ENCODE measurements at regions not wholly inside any gene's neighbourhood (a gene's known extent, or its start where the extent isn't known, plus 50 kb on each side); places are given as distances from the start of the nearest gene placed in this dataset.
"Not testable (repeated sequence)": the region's sequence is repeated elsewhere in the genome, so short reads cannot be mapped to it uniquely, and the experiment has no call there.

DNA sequence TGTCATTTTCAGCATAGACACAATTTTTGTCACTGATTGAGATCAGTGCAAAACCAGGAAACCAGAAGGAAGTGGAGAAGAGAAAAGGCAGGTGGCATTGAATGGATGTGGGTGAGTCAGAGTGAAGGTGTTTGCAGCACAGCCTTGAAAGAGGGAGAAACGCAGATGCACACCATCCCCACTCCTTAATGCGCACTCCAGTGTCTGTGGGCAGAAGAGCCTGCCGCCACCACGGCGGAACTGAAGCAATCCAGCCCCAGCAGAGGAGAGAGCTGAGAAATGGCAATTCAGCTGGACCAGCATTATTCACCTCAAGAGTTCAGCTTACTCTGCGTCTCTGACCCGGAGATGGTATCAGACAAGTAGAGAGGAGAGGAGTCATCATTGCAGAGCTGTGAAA lies 393.1 kb upstream of the FRG1 start:
- peaks cover 8% of the 10 kb centered on the region for H3K9me3 Mint-ChIP-seq
- H3K27ac Mint-ChIP-seq, result no peak overlapping the region
- H3K36me3 Mint-ChIP-seq, result no peaks in the 10 kb centered on the region
- H3K4me3 Mint-ChIP-seq, result no peak overlapping the region
- ATAC-seq, result no peak
- no peaks in the 10 kb centered on the region for H3K4me1 Mint-ChIP-seq (ENCODE audit: low read depth in 2 of 2)
- no peak for DNase-seq (ENCODE audit: low spot score)
- H3K27me3 Mint-ChIP-seq, result no peaks in the 10 kb centered on the region

DNA sequence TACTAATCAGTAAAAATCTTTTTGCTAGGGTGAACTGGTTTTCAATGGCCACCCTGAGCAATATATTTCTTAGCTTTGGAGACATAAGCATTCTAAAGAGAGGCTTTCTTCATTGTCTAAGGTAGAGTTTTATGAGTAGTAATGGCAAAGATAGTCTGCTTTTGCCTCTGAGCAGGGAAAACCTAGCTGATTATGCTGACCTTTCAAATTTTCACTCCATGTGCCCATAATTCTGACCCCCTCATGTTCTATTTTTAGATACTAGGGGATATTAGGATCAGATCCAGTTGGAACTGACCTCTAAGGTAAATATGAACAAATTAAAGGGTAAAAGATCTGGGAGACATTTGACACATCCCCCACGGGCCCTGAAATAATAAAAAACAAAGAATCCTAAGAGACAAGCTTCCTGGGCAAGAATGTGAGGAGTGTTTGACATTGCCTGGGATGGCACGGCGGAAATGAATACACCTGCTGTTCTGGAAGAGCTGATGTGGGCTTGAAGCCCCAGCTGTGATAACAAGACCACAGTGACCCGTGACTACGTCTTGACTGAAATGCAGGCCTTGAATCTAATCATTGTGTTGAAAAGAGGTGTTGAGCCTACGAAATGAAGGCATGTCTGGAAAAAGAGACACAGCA lies 392.1 kb upstream of the FRG1 start:
- Mint-ChIP-seq H3K27ac (no peak overlapping the region), H3K9me3 (peaks cover 8% of the 10 kb centered on the region), H3K27me3 (no peaks in the 10 kb centered on the region), H3K4me1 (ENCODE audit: low read depth in 2 of 2) (no peaks in the 10 kb centered on the region), H3K36me3 (no peaks in the 10 kb centered on the region), H3K4me3 (no peak overlapping the region)
- no peak for DNase-seq (ENCODE audit: low spot score)
- no peak for ATAC-seq

DNA sequence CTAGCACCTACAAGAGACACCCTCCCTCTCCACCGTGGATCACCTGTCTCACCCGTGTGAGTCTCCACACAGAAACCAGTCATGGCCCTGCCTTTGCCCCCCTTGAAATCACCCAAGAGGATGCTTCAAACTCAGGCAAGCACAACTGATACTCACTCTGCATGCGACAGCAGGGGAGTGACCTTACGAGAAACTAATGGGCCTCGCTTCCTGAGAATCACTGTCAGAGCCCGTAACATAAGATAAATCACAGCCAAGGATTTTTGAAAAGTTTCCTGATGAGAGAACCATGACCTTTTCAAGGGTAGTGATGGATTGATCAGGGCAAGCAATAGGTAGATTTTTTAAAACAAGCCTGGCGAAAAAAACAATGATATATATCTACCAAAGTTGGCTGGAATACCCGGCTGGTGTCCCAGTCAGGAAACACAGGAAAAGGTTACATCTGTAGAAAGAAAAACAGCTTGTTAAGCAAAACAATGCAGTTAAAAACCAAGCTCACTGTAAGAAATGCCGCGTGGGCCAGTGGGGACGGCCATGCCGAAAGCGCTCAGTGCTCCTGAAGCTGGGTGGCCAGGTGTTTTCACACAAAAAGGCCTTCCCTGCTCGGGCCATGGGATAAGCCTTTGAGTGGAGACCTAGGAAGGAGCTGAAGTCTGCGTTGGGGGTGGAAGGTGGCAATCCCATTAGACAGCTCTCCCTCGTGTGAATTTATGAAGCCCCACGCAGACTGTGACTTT lies 388.6 kb upstream of the FRG1 start:
- not testable (repeated sequence) for H3K9me3 Mint-ChIP-seq; ATAC-seq; H3K4me3 Mint-ChIP-seq; H3K36me3 Mint-ChIP-seq; H3K4me1 Mint-ChIP-seq (ENCODE audit: low read depth in 2 of 2); H3K27ac Mint-ChIP-seq; DNase-seq (ENCODE audit: low spot score); H3K27me3 Mint-ChIP-seq

DNA sequence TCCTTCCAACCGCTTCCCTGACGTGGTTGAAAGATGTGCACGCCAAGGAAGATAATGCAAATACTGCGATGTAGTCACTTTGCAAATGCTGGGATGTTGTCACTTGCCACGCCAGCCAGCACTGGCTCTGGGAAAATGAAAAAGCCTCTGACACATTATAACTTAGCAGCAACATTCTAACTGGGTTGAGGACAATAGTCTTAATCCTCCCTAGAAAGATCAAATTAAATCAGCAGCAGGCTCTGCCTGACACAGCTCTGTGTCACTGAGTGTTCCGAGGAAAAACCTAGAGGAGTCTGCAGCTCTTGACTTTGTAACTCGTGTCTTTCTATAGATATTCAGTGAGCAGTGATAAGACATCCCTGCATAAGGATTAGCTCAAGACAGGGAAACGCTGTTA lies 380.1 kb upstream of the FRG1 start:
- not testable (repeated sequence) for H3K9me3 Mint-ChIP-seq; H3K36me3 Mint-ChIP-seq; H3K27ac Mint-ChIP-seq; H3K4me1 Mint-ChIP-seq (ENCODE audit: low read depth in 2 of 2); ATAC-seq; H3K27me3 Mint-ChIP-seq; DNase-seq (ENCODE audit: low spot score); H3K4me3 Mint-ChIP-seq

DNA sequence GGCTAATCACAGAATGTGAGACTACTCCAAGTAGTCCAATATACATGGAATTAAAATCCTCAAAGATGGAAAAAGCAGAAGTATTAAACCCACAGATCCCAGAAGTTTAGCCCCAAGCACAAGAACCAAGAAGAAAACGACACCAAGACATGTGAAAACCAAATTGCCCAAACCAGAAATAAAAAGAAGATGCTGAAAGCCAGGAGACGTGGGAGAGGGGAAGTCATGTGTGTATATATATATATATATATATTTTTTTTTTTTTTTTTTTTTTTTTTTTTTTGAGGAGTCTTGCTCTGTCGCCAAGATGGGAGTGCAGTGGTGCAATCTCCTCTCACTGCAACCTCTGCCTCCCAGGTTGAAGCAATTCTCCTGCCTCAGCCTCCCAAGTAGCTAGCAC lies 376.9 kb upstream of the FRG1 start:
- H3K9me3 Mint-ChIP-seq; H3K4me1 Mint-ChIP-seq (ENCODE audit: low read depth in 2 of 2); H3K27ac Mint-ChIP-seq; H3K4me3 Mint-ChIP-seq; ATAC-seq; DNase-seq (ENCODE audit: low spot score); H3K27me3 Mint-ChIP-seq; H3K36me3 Mint-ChIP-seq: not testable (repeated sequence)

DNA sequence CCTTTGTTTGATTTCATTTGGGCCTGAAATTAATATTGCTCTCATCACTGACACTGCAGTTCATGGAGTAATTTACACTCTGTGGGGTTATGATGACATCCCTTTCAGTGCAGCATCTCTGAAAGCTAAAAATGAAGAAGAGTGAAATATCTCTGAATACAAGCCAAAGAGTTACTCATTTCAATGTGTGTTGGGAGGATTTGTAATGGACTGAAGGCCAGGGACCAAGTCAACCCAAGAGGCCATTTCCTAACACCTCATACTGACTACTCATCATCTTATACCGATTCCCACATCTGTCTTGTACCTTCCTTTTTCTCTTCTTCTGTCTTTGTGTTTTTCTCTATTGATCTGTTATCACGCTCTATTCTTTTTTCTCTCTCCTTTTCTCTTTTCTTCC lies 374.4 kb upstream of the FRG1 start:
- H3K4me1 Mint-ChIP-seq (ENCODE audit: low read depth in 2 of 2); H3K27ac Mint-ChIP-seq; H3K27me3 Mint-ChIP-seq; ATAC-seq; H3K9me3 Mint-ChIP-seq; H3K4me3 Mint-ChIP-seq; DNase-seq (ENCODE audit: low spot score); H3K36me3 Mint-ChIP-seq: not testable (repeated sequence)

DNA sequence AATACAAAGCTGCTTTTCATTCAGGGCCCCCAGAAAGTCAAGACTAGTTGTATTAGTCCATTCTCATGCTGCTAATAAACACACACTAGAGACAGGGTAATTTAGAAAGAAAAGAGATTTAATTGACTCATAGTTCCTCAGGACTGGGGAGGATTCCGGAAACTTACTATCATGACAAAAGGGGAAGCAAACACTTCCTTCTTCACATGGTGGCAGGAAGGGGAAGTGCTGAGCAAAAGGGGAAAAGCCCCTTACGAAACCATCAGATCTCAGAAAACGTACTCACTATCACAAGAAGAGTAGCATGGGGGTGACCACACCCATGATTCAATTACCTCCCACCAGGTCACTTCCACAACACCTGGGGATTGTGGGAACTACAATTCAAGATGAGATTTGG lies 373.8 kb upstream of the FRG1 start:
- not testable (repeated sequence) for H3K27ac Mint-ChIP-seq; H3K4me1 Mint-ChIP-seq (ENCODE audit: low read depth in 2 of 2); H3K9me3 Mint-ChIP-seq; H3K4me3 Mint-ChIP-seq; ATAC-seq; DNase-seq (ENCODE audit: low spot score); H3K36me3 Mint-ChIP-seq; H3K27me3 Mint-ChIP-seq

DNA sequence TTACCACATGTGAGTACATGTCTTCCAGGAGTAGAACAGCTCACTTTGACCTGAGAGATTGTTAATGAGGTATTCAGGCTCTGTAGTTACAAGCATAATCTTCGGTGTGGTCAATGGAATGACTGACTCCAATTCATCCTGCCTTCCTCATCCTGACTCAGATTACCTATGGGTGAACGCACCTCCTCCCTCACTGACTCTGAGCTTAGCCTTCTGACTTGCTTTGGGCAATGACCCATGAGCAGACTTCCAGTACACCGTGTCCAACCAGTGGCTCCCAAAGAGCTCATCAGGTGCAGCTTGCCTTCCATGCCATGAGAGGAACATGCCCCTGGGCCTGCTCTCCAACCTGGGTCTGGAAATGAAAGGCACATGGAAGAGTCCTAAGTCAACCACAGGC lies 361.0 kb upstream of the FRG1 start:
- not testable (repeated sequence) for H3K36me3 Mint-ChIP-seq; H3K4me3 Mint-ChIP-seq; H3K9me3 Mint-ChIP-seq; H3K27ac Mint-ChIP-seq; H3K27me3 Mint-ChIP-seq; ATAC-seq; H3K4me1 Mint-ChIP-seq (ENCODE audit: low read depth in 2 of 2); DNase-seq (ENCODE audit: low spot score)

DNA sequence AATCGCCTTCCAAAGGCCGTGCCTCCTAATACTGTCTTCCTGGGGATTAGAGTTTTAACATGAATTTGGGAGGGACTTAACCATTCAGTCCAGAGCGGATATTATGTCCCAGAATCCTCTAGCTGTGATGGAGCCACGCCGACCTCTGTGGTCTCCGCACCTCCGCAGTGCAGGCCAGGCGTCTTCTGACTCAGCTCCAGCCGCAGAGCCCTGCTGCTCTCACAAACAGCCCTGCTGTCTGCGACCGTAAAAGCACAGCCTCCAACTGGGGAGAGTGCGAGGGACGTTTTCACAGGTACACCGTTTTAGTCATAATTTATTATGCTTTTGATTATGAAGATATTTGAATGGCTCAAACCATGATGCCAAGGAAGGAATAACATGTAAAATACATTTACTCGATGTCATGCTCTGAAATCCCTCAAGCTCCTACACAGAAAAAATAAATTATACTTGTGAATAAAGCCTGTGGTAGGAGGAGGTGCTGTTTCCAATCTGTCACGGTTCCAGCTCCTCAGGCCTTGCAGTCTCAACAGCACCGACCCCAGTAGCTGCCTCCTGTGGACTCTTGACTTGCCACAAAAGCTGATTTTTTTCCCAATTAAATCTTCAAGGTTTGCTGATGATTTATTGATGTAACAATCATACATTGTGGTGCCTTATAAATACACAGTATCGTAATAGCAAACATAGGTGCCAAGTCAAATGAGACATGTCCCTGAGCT lies 353.6 kb upstream of the FRG1 start:
- ATAC-seq; DNase-seq (ENCODE audit: low spot score); H3K36me3 Mint-ChIP-seq; H3K4me1 Mint-ChIP-seq (ENCODE audit: low read depth in 2 of 2); H3K27me3 Mint-ChIP-seq; H3K4me3 Mint-ChIP-seq; H3K27ac Mint-ChIP-seq: not testable (repeated sequence)
- peaks cover 19% of the 10 kb centered on the region for H3K9me3 Mint-ChIP-seq

DNA sequence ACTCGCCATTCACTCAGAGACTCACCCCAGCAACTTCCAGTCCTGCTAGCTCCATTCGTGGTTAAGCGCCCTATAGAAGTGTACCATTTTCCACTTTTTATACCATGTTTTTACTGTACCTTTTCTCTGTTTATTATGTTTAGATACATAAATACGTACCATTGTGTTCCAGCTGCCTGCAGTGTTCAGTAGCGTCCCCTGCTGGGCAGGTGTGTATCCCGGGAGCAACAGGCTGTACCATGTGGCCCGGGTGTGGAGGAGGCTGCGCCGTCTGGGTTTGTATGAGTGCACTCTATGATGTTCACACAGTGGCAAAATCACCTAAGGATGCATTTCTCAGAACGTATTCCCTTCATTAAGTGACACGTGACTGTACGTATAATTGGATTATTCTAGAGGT lies 351.5 kb upstream of the FRG1 start:
- H3K36me3 Mint-ChIP-seq; H3K27me3 Mint-ChIP-seq; H3K27ac Mint-ChIP-seq; H3K4me1 Mint-ChIP-seq (ENCODE audit: low read depth in 2 of 2); DNase-seq (ENCODE audit: low spot score); H3K4me3 Mint-ChIP-seq; ATAC-seq: not testable (repeated sequence)
- peaks cover 18% of the 10 kb centered on the region for H3K9me3 Mint-ChIP-seq

DNA sequence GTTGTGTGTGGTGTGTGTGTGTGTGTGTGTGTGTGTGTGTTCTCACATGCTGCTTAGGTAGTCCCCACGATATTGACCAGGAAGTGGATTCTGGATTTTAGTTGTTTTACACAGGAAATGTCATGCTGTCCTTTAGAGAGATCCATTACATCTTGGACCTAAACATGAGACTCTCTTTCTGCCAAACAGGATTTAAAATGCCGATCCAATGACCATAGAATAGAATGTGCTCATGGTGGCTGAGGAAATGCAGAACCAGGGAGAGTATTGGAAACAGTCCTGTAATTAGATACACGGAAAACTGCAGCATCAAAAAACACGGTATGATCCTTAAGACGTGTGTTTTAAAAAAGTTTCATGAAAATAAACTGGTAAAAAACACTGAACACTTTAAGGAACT lies 347.8 kb upstream of the FRG1 start:
- Mint-ChIP-seq H3K4me1 (ENCODE audit: low read depth in 2 of 2) (no peaks in the 10 kb centered on the region), H3K36me3 (no peaks in the 10 kb centered on the region), H3K27me3 (no peaks in the 10 kb centered on the region), H3K27ac (no peak overlapping the region), H3K4me3 (no peak overlapping the region), H3K9me3 (peaks cover 10% of the 10 kb centered on the region)
- DNase-seq (ENCODE audit: low spot score) (no peak), ATAC-seq (no peak)

DNA sequence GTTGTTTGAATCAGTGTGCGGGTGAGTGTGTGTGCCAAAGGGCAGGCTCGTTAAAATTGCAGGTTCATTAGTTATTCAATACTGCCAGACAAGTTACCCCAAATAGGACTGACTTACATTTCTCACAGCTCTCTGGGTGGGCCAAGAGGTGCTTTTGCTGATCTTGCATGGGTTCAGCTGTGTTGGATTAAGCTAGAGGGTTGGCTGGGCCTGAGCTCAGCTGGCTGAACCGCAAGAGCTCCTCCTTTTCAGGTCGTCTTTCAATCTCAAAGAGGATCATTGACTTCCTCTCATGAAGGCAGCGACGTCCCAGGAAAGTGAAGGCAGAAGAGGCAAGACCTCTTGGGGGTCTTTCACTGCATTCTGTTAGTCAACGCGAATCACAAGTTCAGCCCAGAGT lies 343.3 kb upstream of the FRG1 start:
- Mint-ChIP-seq H3K36me3 (peaks cover 8% of the 10 kb centered on the region), H3K9me3 (peaks cover 9% of the 10 kb centered on the region)
- ATAC-seq, result no peak

DNA sequence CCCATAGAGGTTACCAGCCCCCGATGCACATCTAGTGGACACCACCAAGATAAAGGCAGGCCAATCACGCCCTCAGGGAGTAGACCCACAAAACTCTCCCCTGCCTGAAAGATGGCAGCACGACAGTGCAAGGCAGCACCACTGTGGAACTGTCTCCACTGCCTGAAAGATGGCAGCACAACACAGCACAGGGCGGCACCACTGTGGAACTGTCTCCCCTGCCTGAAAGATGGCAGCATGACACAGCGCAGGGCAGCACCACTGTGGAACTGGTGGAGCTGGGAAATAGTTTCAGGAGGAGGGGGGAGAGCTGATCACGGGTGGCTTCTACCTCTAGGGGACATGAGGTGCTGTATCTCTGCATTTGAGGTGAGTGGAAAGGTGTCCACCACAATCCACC lies 340.4 kb upstream of the FRG1 start:
- H3K4me1 Mint-ChIP-seq (ENCODE audit: low read depth in 2 of 2), result no peaks in the 10 kb centered on the region
- no peaks in the 10 kb centered on the region for H3K27me3 Mint-ChIP-seq
- H3K4me3 Mint-ChIP-seq, result no peak overlapping the region
- peaks cover 9% of the 10 kb centered on the region for H3K9me3 Mint-ChIP-seq
- H3K36me3 Mint-ChIP-seq, result peaks cover 8% of the 10 kb centered on the region
- no peak overlapping the region for H3K27ac Mint-ChIP-seq
- ATAC-seq (no peak), DNase-seq (ENCODE audit: low spot score) (no peak)

More for the DNA sequence above, 343.3 kb upstream of the FRG1 start:
- Mint-ChIP-seq H3K4me3 (no peak overlapping the region), H3K27me3 (no peaks in the 10 kb centered on the region), H3K4me1 (ENCODE audit: low read depth in 2 of 2) (no peaks in the 10 kb centered on the region), H3K27ac (no peak overlapping the region)
- DNase-seq (ENCODE audit: low spot score), result no peak

DNA sequence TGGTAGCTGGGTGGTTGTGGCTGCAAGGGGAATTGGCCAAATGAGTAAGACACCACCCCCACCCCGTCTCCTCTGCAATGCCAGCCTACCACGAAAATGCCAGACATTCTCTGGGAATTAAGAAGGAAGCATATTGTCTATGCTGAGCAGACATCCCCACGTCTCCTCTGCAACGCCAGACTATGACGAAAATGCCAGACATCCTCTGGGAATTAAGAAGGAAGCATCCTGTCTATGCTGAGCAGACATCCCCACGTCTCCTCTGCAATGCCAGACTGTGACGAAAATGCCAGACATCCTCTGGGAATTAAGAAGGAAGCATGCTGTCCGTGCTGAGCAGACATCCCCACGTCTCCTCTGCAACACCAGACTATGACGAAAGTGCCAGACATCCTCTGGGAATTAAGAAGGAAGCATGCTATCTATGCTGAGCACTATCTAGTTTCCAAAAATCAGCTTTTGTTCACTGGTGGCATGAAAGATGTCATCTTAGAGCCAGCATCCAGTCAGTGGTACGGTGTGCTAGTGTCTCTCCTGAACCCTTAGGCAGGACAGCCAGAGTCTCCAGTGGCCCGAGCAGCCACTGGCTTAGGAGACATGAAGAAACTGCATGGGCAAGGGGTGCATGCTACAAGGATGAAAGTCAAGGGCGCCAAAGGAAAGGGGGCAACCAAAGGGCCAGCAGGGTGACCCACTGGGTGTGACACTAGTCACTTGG lies 339.8 kb upstream of the FRG1 start:
- DNase-seq (ENCODE audit: low spot score) (no peak), ATAC-seq (no peak)
- Mint-ChIP-seq H3K4me1 (ENCODE audit: low read depth in 2 of 2) (no peaks in the 10 kb centered on the region), H3K27me3 (no peaks in the 10 kb centered on the region), H3K27ac (no peak overlapping the region), H3K4me3 (no peak overlapping the region), H3K9me3 (peaks cover 9% of the 10 kb centered on the region), H3K36me3 (peaks cover 8% of the 10 kb centered on the region)

Measured in natural killer cell treated with Interleukin-12 subunit alpha and Interleukin-12 subunit beta and Interleukin-15 and Interleukin-18, amount 100 ng/mL, for 72 hours (primary cell).